Fibroblast of peridontal ligament (primary cell): ENCODE measurements at regions not wholly inside any gene's neighbourhood (a gene's known extent, or its start where the extent isn't known, plus 50 kb on each side); places are given as distances from the start of the nearest gene placed in this dataset.
A peak's percentile ranks its signal among the peaks of the same experiment; 100 is the strongest.

ENCODE experiments used
- DNase-seq: peaks from one replicate; pipeline ENCODE4 v3.0.0-alpha.2; 2010; ENCODE audit errors: extremely low read depth

DNA sequence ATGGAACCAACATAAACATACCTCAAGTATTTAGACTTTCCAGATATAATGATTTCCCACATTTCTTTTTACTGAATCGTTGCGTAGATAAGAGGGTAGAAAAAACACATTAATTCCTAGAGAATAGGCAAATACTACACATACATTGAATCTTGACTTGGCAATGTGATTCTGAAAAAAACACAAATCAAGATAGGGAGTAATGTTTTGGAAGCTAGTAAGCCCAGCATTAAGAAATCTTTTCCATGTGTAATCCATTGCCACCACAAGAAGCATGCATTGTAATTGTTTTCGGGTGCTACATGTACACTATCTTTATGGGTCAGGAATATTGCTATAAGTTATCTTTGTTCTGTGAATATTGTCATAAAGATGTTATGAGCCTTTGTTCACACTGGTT is 269.8 kb upstream of the PDGFD start:
- no peak for DNase-seq

DNA sequence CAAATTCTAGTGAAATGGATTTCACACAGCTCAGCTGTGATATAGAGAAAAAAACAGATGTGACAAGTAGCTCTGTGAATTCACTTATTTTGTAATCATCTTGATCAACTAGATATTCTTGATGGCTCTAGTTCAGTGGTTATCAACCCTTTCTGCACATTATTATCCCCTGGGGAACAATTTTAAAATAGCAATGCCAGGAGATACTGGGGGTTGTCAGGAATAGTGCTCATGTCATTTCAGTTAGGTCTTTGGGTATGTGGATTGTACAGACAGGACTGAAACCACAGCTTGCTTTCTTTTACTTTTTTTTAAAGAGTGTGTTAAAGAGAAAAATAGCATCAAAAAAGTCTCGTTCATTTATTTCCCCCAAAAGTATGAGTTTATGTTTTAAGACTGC is 269.0 kb upstream of the PDGFD start:
- DNase-seq: no peak

DNA sequence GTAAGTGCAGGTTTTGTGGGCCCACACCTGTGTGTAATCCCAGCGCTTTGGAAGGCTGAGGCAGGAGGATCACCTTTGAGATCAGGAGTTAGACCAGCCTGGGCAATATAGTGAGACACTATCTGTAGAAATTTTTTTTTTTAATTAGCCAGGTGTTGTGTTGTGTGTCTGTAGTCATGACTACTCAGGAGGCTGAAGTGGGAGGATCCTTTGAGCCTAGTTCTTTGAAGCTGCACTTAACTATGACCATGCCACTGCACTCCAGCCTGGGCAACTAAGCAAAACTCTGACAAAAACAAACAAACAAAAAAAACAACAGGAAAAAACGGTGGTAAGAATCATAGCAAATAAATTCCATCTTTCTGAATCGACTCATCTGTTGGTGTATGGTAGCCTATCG is 268.6 kb upstream of the PDGFD start:
- no peak for DNase-seq

DNA sequence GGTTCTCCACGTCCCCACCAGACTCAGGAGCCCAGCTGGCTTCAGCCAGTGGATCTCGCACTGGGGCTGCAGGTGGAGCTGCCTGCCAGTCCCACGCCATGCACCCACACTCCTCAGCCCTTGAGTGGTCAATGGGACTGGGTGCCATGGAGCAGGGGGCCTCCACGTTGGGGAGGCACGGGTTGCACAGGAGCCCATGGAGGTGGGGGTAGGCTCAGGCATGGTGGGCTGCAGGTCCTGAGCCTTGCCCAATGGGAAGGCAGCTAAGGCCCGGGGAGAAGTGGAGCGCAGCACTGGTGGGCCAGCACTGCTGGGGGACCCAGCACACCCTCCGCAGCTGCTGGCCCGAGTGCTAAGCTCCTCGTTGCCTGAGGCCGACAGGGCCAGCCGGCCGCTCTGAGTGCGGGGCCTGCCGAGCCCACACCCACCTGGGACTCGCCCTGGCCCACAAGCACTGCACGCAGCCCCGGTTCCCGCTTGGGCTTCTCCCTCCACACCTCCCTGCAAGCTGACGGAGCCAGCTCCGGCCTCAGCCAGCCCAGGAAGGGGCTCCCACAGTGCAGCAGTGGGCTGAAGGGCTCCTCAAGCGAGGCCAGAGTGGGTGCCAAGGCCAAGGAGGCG is 258.5 kb upstream of the PDGFD start:
- DNase-seq: no peak

DNA sequence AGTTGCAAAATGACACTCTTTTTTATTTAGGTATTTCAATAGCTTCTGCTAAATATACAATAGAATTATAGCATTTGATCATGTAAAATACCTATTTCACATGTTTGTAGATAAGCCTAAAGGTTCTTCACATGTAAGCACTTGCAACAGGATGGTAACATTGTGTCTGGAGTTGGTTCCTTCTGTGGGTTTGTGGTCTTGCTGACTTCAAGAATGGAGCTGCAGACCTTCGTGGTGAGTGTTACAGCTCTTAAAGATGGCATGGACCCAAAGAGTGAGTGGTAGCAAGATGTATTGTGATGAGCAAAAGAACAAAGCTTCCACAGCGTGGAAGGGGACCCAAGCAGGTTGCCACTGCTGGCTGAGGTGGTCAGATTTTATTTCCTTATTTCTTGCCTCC is 246.4 kb upstream of the PDGFD start:
- DNase-seq: peak; percentile 6

DNA sequence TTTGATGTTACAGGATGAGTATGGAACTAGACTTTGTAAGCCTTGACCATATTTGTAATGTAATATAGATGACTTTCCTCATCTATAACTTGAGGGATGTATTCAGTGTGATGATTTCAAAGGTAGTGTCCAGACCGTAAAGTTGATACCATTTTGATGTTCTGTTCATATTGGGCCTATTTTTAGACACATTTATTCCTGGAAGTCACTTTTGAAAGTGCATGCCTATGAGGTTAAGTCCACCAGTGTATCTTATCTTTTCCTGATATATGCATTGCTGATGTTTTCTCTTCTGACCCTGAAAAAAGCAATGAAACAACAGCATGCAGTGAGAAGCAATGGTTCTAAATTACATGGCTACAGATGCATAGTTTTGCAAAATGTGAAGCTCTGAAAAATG is 244.7 kb upstream of the PDGFD start:
- DNase-seq: no peak

DNA sequence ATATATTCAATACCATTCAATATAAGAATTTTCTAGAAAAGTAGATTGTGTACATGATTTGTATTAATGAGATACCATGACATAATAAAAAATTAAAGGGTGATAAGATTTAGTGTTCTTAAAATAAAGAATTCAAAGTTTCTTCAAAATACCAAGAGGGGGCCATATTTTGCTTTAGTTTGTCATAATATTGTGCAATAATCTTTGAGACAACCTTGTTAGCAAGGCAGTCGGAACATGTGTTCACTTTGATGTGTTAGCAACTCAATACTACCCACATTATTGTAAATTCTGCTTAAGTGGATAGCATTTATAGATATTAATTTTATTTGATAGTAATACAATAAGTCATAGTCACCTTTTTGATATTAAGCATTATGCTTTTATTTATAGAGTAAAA is 241.3 kb upstream of the PDGFD start:
- DNase-seq: no peak

DNA sequence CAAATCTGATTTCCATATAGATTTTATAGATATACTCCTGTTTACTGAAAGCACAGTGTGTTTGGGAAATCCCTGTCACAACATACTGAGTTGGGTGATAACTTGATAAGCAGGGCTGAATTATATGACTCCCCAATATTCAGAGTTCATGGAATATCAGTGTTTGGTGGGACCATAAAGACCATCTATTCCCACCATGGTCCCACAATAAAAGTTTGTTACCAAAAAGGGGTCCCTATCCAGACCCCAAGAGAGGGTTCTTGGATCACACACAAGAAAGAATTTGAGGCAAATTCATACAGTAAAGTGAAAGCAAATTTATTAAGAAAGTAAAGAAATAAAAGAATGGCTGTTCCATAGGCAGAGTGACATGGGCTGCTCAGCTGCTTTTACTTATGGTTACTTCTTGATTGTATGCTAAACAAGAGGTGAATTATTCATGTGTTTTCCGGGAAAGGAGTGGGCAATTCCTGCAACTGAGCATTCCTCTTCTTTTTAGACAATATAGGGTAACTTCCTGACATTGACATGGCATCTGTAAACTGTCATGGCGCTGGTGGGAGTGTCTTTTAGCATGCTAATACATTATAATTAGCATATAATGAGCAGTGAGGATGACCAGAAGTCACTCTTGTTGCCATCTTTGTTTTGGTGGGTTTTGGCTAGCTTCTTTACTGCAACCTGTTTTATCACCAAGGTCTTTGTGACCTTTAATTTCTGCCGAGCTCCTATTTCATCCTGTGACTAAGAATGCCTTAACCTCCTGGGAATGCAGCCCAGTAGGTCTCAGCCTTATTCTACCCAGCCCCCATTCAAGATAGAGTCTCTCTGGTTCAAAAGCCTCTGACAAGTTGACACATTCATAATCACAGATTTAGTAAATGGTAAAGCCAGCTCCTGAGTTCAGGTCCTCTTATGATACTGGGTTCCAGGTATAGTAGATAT is 240.6 kb upstream of the PDGFD start:
- no peak for DNase-seq

DNA sequence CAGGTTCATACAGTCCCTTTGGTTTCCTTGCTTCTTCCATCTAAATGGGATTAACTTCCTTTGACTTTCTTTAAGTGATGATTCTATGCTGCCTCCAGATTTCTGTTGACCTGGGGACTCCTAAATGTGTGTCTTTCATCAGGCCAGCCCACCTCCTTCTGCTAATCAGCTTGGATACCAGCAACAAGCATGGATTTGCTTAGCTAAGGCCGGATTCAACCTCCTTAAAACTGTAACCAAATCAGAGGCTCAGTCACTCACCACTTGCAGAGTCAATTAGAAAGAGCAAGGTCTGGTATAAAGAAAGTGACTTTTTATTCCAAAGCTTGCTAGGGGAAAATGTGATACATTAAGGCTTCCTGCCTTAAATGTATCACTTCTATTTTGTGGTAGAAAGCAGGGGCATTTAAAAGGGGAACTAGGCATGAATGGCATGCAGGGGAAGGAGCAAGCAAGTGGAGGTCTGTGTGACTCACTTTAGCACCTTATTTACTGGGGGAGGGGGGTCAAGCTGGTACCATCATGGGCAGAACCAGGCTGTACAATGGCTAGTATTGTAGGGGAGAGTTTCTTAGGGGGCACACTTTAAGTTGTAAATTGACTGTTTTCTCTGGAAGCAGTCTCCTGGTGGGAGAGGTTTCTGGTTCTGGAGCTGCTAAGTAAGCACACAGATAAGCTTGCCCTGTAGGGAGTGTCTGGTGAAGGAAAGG is 239.0 kb upstream of the PDGFD start:
- no peak for DNase-seq

DNA sequence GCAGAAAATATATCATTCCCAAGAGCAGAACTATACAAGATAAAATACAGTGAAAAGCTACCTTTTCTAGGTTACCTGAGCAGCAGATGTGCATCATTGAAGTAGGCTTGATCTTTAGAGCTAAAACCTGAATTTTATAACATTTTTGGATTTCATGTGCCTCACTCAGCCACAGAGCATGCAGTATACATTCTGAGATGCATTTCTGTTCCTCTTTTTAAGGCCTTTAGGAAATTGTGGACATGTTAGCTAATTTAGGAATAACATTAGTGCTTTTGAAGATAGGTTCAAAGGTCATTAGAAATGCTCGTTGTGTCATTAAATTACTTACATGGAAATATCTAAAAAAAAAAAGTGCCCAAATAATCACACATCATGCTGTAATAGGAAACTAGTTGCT is 230.6 kb upstream of the PDGFD start:
- DNase-seq: no peak

DNA sequence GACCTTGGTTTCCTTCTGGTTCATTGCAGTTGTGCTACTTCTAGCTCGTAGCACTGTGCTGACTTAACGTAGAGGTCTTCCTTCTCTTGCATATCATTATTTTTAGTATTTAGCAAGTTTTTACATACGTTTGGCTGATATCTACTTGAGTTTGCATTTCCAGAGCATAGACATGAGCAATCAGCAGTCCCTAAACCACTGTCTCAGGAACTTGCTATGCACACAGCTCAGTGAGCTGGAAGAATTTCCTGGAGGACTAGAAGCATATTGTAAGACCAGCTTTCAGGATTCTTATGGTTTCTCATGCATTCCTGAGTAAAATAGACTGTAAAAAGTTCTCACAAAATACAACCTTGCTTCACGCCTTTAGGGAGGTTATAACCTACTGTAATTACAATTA is 226.7 kb upstream of the PDGFD start:
- DNase-seq: peak; percentile 18

DNA sequence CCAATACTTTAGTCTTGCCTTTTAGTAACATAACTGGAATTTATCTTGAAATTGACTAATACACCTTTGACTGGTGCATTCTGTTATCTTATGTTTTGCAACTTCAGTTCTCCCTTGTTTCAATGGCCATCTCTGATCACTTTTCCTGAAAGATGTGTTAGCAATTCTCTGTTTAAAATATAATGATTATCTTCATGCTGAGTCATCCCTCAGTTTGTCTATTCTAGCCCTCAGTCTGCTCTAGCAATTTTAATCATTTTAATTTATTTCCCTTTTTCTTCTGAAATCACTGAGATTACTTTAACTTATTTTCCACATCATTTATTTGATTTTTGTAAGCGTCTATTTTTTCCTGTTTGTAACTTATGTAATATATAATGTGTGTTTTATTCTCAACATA is 221.9 kb upstream of the PDGFD start:
- DNase-seq: no peak

DNA sequence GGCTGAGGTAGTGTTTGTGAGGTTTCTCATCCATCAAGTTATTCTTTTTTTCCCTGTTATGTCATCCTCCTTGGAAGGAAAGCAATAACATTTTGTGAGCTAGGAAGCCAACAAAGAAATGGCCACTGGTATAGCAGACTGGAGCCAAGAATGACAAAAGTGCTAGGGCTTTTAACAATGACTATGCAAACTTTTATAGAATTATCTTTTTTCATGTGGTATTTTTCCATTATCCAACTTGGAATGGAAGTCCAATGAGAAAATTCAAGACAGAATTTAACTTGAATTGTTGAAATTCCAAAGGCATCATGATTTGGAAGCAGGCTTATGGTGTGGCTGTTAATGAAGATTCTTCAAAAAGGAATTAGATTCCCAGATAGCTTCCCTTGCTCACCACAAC is 216.4 kb upstream of the PDGFD start:
- no peak for DNase-seq

DNA sequence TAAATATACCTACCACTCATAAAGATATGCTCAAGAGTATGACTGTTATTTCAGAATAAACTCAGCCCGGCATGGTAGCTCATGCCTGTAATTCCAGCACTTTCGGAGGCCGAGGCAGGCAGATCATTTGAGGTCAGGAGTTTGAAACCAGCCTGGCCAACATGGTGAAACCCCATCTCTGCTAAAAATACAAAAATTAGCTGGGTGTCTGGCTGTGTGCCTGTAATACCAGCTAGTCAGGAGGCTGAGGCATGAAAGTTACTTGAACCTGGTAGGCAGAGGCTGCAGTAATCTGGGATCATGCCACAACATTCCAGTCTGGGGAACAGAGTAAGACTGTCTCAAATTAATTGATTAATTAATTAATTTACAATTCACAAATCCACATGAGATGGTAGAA is 208.2 kb upstream of the PDGFD start:
- no peak for DNase-seq

DNA sequence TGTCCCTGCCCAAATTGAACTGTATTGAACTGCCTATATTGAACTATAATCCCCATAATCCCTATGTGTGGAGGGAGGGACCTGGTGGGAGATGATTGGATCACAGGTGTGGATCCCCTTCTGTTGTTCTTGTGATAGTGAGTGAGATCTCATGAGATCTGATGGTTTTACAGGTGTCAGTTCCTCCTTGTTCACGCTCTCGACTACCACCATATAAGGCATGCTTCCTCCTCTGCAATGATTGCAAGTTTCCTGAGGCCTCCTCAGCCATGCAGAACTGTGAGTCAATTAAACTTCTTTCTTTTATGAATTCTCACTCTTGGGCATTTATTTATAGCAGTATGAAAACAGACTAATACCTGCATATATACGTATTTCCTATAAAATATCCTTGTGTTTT is 206.5 kb upstream of the PDGFD start:
- no peak for DNase-seq

DNA sequence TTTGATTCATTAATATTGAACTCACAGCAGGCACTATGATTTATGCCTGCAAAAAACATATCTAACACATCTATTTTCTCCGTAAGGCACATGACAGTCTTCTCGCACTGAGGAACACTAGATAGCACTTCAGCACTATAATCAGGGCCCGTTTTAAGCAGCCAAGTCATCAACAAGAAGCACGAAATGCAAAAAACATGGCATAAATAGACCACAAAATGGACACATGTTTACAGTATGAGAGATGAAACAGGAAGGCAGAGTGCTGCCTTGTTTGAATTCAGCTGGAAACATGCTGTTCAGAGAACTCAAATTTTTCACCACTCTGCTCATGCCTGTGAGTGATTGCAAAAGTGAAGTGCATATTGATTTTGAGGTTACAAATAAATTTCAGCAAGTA is 205.8 kb upstream of the PDGFD start:
- peak; percentile 2 for DNase-seq

DNA sequence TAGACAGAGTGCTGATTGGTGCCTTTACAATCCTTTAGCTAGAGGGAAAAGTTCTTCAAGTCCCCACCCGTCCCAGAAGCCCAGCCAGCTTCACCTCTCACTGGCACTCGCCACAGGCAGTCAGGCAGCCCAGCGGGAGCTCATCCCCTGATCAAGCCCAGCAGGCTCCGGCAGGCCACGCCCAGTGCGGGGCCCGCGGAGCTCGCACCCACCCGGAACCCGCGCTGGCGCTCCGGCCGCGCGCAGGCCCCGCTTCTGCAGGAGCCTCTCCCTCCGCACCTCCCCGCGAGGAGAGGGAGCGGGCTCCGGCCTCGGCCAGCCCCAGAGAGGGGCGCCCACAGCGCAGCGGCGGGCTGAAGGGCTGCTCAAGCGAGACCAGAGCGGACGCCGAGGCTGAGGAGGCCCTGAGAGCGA is 202.4 kb upstream of the PDGFD start:
- no peak for DNase-seq

DNA sequence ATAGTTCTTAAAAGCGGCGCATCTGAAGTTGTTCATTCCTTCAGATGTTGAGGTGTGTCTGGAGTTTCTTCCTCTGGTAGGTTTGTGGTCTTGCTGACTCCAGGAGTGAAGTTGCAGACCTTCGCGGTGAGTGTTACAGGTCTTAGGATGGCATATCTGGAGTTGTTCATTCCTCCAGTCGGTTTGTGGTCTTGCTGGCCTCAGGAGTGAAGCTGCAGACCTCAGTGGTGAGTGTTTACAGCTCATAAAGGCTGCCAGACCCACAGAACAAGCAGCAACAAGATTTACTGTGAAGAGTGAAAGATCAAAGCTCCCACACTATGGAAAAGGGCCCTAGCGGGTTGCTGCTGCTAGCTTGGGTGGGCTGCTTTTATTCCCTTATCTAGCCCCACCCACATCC is 201.7 kb upstream of the PDGFD start:
- no peak for DNase-seq

DNA sequence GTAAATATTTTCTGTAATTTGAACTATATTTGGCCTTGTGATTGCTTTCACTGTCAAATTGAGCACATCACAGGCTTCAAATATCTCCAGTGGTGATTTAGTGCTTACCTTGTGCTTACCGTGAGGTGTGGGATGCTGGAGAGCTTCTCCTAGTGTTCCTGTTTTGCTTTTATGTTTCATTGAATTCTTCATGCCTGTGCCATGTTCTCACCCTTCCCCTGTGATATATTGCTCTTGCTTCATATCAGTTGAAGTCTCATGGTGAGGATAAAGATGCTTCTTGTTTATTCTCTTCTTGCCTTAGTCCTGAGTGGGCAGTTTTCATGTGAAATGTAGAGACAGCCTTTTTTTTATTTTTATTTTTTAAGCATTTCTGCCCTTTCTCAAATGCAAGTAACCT is 198.0 kb upstream of the PDGFD start:
- DNase-seq: no peak

DNA sequence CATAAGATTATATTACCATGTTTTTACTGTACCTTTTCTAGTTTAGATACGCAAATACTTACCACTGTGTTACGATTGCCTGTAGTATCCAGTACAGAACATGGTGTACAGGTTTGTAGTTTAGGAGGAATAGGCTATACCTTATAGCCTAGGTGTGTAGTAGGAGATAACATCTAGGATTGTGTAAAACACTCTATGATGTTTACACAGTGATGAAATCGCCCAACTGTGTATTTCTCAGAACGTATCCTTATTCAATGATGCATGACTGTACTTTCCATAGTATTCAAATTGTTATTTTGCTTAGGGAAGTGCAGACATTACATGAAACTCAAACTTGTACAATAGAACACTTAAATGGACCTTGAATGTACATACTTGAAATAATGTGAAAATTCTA is 188.1 kb upstream of the PDGFD start:
- no peak for DNase-seq

DNA sequence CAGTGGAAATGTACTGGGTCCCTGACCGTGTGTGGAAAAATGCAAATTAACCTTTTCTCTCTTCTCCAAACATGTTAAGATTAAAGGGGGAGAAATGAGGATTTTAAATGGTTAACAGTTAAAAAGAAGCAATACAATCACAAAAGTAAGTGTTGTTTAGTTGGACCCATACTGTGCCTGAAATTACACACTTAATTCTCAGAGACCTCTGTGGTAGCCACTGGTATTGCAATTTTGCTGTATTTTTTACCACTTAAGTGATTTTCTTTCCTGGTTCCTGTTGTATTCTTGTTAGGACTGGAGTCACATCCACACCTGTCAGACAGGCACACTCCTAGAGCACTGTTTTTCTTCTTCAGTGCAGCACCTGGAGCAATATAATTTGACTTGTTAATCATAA is 179.6 kb upstream of the PDGFD start:
- DNase-seq: no peak

DNA sequence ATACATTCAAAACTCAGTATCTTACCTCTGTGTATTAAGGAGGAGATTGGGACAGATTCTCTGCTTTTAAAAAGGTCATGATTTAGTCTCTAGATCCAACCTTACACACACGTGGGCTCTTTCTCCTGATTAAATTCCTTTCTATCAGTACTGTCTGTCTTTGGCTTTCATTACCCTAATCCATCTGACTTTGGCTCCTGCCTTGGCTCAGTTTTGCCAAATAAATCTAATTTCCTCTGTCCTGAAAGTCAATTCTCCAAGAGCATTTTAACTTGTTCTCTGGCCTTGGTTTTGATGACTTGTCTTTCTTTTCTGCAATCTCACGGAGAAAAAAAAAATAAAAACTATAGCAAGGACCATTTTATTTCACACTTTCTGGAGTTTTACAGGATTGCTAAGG is 176.6 kb upstream of the PDGFD start:
- no peak for DNase-seq

DNA sequence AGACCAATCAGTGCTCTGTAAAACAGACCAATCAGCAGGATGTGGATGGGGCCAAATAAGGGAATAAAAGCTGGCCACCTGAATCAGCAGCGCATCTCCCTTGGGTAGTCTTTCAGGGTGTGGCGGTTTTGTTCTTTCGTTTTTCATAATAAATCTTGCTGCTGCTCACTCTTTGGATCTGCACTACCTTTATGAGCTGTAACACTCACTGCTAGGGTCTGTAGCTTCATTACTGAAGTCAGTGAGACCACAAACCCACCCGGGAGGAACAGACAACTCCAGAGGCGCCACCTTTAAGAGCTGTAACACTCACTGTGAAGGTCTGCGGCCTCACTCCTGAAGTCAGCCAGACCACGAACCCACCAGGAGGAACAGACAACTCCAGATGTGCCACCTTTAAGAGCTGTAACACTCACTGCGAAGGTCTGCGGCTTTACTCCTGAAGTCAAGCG is 175.5 kb upstream of the PDGFD start:
- no peak for DNase-seq
